ENCODE measurements at regions not wholly inside any gene's neighbourhood (a gene's known extent, or its start where the extent isn't known, plus 50 kb on each side); places are given as distances from the start of the nearest gene placed in this dataset.
"Not testable (repeated sequence)": the region's sequence is repeated elsewhere in the genome, so short reads cannot be mapped to it uniquely, and the experiment has no call there.

DNA sequence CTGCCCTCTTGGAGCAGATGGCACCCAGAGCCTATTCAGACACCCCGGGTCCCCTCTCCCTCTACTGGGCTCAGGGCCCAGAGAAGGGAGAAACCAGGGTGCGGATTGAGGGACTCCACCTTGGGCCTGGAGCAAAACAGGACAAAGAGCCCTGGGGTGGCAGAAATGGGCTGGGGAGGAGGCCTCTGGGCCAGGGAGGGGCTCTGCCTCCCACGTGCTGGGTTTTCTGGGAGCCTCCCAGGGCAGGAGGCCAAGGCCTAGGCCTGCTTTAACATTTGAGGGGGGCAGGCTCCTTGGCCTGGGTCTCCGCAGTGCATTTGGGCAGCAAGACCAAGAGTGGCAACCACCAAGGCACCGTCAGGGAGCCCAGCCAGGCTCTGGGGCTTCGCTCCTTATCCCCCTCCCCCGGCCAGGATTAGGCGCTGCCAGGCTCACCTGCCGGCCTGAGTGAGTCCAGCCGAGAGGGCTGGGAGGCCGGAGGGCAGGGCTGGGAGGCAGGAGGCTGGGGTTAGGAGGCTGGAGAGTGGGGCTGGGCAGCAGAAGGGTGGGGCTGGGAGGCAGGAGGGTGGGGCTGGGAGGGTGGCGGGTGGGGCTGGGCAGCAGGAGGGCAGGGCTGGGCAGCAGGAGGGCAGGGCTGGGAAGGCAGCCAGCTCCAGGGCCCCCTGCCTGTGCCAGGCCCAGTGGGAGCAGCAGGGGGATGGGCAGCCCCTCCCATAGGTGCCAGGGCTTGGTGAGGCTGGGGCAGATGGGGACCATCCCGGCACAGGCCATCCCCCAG, 101.8 kb upstream of the EIF5 start:
- DNase-seq: no peak

DNA sequence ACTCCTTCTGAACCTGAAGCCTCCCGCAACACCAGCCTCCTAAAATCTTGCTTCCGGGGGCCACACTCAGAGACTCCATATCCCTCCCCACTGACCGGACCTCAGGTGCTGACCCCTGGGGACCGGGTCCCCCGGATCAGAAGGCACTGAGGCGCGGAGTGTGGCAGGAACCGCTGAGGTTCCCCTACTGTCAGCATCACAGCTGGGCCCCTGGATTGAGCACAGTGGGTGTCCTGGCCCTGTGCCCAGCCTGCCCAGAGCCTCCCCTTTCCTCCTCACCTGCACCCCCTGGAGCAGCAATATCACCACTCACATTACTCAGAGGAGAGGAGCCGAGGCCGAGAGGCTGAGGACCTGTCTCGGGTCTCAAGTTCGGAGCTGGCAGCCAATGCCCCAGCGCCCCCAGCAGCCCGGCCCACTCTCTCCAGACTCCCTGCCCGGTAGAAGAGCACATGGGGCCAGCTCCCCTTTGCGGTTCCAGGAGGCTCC, 101.2 kb upstream of the EIF5 start:
- DNase-seq: no peak

DNA sequence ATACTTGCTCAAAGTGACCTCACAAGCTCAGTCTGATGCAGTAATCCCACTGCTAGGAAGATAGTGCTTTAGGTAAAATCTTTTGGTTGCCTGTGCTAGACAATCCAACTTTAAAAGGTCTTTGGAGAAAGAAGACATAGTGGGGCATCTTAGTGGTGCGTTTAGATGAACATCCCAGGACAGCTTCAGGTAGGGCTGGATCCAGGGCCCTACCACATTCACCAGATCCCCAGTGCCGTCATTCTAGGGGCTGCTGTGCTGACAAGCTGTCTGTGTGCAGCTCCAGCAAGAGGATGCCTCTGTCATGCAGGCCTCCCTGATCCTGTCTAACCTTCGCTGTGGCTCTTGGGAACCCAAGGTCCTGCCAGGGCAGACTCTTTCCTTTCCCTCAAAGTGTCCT, 100.7 kb upstream of the EIF5 start:
- DNase-seq: no peak

DNA sequence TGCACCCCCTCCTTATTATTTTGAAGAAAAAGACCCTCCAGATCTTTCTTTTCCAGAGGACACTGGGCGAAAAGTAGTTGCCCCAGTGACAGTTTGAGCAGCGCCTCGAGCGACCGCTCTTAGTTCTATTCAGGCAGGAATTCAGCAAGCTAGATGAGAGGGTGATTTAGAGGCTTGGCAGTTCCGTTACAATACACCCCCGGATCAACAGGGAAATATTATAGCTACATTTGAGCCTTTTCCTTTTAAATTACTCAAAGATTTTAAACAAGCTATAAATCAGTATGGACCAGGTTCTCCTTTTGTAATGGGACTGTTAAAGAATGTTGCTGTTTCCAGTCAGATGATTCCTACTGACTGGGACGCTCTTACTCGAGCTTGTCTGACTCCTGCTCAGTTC, 99.2 kb upstream of the EIF5 start:
- DNase-seq: not testable (repeated sequence)

DNA sequence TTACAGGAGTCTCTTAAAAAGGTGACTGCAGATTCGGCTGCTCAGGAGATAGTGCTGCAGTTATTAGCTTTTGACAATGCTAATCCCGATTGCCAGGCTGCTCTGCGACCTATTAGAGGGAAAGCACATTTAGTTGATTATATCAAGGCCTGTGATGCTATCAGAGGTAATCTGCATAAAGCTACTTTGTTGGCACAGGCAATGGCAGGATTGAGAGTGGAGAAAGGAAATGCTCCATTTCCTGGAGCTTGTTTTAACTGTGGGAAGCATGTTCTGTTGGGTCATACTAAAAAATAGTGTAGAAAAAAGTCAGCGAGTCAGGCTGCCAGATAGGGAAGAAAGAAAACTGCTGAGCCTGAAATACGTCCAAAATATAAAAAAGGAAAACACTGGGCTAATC, 98.5 kb upstream of the EIF5 start:
- not testable (repeated sequence) for DNase-seq

DNA sequence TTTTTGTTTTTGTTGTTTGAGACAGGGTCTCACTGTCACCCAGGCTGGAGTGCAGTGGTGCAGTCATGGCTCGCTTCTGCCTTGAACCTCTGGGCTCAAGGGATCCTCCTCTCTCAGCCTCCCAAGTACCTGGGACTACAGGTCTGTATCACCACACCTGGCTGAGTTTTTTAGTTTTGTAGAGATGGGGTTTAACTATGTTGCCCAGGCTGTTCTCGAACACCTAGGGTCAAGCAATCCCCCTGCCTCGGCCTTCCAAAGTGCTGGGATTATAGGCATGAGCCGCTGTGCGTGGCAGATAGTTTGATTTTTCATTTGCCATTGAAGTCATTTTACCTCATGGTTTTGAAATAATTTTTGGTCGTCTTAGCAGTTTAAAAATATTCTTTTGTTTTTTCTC, 94.3 kb upstream of the EIF5 start:
- DNase-seq: no peak

DNA sequence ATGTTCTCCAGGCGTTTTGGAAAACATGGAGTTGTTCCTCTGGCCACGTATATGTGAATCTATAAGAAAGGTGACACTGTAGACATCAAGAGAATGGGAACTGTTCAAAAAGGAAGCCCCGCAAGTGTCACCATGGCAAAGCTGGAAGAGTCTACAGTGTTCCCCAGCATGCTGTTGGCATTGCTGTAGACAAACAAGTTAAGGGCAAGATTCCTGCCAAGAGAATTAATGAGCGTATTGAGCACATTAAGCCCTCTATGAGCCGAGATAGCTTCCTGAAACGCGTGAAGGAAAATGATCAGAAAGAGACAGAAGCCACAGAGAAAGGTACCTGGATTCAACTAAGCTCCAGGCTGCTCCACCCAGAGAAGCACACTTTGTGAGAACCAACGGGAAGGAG, 92.5 kb upstream of the EIF5 start:
- no peak for DNase-seq

DNA sequence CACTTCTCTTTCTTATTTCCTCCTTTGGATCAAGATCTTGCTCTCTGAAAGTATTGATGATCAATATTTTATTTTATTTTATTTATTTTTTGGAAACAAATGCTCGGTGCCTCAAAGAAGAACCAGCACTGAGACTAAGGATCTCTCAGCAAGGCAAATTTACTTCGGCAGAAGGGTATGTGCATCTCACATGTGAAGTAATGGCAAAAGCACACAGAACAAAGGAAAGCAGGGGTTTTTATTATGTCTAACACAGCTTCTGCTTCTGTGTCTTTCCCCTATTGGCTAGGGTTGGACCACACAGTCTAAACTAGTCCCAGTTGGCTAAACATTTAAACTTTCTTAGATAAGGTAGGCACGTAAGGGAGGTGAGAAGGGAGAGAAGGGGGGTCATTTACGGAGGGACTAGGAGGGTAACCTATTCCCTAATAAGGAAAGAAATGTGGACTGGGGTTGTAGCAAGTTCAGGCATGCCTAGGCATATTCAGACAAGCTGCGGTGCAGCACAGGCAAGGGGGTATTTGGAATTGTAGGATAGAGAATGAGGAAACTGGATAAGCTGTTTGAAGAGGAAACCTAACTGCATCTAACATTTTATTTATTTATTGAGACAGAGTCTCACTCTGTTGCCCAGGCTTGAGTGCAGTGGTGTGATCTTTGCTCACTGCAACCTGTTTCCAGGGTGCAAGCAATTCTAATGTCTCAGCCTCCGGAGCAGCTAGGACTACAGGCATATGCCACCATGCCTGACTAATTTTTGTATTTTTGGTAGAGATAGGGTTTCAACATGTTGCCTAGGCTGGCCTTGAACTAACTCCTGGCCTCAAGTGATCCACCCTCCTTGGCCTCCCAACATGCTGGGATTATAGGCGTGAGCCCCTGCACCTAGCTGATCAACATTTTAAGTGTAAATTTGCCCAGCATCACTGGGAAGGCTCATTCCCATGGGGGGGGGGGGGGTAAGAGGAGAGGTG, 90.0 kb upstream of the EIF5 start:
- DNase-seq: no peak

DNA sequence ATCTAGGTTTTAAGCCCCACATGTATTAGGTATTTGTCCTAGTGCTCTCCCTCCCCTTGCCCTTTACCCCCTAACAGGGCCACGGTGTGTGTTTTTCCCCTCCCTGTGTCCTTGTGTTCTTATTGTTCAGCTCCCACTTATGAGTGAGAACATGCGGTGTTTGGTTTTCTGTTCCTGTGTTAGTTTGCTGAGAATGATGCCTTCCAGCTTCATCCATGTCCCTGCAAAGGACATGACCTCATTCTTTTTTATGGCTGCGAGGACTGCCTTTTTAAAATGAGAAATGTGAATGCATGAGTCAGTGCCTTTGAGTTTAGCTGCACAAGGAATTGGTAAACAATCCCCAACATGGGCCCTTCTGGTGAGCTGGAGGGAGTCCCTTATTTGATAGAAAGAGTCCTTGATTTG, 88.4 kb upstream of the EIF5 start:
- not testable (repeated sequence) for DNase-seq

DNA sequence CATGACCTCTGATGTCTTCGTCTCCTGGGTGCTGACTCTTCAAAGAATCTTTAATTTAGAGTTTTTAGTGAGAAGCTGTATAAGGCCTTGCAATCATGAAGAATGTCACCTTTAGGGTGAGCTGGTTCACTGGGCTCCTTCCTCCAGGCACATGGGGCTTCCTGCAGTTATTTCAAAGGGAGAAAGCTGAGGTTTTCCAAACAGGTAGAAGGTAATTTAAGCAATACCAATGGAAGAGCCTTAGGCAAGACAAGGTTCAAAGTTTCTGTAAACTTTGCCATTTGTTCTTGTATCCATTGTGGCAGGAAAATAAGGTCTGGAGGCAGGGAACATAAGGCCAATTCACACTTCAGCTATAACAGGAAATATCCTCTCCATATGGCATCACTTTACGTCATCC, 88.0 kb upstream of the EIF5 start:
- no peak for DNase-seq

DNA sequence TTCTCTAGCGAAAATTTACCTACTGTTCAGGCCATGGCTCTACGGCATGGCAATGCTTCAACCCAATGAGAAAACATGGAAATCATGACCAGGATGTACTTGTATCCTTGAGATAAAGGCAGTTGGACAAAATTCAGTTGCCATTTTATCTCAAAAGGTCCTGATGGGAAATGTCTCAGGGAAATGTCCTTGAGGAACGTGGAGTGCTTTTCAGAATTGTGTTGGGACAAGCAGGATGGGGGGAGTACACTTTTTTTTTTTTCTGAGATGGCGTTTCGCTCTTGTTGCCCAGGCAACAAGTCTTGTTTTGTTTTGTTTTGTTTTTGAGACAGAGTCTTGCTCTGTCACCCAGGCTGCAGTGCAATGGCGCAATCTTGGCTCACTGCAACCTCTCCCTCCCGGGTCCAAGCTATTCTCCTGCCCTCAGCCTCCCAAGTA, 86.8 kb upstream of the EIF5 start:
- no peak for DNase-seq

DNA sequence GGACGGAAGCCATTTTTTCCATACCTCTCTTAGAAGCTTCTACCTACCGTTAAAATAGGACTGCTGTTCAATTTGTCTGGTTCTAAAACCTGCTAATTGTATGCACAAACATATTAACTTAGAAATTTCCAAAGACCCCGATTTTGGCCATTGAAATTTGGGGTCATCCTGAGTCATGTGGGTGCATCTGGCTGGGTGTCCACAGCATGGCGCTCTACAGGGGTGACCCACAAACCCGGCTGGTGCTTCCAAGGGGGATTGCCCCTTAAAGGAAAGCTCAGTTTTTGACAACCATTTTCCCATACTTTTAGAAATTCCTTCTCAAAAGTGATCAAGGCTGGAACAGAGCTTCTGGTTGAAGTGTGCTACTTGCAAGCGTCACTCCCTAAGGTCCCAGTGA, 83.9 kb upstream of the EIF5 start:
- no peak for DNase-seq

DNA sequence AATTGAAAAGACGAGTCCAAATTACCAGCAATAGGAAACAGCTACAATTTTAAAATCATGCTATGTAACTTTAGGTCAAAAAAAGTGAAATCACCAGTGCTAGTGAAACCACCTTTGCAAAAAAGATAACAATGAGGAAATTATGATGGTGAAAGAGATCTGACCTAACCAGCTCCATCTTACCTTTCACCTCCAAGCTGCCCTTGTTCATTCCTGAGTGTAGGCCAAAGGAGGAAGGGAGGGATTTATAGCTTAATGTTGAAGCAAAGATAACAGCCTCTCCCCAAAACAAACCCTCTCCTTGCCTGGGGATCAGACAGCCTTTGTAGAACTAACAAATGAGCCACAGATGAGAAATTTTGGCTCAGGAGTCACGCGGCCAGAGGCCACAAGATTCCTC, 83.2 kb upstream of the EIF5 start:
- no peak for DNase-seq

DNA sequence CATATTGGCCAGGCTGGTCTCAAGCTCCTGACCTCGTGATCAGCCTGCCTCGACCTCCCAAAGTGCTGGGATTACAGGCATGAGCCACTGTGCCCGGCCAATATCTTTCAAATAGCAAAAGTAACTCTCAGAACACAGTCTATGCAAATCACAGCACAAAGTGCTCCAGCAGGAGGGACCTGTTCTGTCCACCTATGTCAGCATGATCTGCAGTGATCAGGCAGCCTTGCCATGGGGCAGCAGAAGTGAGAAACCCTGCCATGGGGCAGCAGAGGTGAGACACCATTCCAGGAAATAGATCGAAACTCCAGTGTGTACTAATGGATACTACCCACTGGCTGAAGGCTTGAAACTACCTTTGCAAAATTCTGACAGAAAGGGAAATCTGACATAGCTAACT, 78.5 kb upstream of the EIF5 start:
- no peak for DNase-seq

DNA sequence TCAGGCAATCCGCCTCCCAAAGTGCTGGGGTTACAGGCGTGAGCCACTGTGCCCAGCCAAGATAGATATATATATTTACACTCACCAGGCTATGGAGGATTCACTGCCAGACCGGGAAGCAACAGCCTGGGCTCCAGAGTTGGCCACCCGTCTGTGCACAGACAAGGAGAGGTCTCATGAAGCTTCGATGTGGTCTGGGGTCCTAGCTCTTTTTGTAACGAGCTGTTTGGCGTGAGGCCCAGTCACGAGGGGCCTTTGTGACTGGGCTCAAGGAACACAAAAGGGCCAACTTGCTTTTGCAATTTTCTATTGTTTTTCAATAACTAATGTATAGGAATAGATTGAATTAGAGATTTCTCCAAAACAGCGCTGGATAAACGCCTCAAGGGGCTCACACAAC, 77.6 kb upstream of the EIF5 start:
- DNase-seq: no peak

DNA sequence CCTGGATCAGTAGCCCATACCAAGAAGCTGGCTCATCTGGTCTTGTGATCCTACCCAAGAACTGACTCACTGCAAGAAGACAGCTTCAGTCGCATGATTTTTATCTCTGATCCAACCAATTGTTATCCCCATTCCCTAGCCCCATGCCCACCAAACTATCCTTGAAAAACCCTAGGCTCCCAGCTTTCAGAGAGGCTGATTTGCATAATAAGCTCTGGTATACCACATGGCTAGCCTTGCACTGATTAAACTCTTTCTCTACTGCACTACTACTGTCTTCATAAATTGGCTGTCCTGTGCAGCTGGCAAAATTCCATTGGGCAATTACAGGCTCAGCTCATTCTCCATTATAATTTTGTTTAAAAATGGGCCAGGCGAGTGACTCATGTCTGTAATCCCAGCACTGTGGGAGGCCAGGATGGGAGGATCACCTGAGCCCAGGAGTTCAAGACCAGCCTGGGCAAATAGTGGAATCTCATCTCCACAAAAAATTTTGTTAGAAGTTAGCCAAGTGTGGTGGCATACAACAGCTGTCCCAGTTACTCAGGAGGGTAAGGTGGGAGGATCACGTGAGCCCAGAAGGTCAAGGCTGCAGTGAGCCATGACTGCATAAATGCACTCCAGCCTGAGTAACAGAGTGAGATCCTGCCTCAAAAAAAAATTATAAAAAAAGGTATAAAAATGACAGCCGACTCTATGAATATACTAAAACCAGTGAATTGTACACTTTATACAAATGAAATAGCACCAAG, 76.7 kb upstream of the EIF5 start:
- no peak for DNase-seq

DNA sequence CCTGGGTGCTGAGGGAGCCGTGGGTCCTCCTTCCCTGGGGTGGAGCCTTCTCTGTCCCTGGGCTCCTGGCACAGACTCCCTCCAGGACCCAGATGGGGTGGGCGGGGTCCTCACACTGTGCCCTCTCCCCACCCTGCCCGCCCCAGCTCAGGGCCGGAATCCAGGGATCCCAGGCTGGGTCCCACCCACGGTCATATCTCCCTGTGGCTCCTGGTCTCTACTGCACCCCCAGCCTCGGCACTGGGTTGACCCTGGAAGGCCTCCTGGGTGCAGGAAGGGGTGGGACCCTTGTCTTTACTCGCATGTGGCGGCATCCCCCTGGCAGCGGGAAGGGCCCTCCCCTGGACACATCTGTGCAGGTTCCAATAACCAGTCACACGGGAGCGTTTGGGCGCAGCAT, 75.8 kb upstream of the EIF5 start:
- DNase-seq: no peak

DNA sequence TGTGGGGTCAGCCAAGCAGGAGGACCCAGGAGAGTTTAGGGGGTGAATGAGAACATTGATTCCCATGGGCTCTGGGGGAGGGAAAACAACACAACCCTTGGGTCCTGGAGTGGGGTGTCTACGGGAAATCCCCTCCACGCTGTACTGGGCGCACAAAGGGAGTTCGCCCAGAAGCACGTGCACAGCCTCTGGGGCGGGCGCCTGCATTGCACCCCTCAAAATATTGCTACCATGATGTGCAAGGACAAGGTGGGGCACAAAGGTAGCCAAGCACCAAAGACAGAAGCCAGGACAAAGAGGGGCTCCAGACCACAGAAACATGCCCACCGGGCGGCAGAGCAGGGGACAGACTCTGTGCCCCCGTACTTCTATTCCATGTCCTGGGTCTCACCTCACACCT, 74.9 kb upstream of the EIF5 start:
- no peak for DNase-seq

DNA sequence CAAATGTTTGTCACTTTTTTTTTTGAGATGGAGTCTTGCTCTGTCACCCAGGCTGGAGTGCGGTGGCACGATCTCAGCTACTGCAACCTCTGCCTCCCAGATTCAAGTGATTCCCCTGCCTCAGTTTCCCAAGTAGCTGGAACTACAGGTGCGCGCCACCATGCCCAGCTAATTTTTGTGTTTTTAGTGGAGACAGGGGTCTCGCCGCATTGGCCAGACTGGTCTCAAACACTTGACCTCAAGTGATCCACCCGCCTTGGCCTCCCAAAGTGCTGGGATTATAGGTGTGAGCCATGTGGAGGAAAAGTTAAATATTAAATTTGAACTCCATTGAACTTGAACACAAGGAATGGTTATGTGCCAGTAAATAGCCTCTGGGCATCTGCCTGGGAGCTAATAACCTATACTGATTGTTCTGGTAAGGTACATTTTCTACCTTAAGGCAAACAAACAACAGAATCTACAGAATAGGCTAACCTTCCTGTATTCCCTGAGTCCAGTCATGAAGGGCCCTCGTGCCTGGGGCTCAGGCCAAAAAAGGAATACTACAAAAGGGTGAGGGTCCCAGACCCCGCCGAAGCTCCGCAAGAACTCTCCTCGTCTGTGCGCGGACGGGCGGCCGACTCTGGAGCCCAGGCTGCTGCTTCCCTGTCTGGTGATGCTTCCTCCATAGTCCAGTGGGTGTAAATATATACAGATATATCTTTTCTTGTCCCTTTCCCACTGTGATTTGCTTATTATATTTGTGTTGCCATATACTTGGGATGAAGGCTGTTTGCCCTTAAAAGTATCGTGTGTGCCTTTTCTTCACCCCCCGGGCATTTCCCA, 74.0 kb upstream of the EIF5 start:
- no peak for DNase-seq

DNA sequence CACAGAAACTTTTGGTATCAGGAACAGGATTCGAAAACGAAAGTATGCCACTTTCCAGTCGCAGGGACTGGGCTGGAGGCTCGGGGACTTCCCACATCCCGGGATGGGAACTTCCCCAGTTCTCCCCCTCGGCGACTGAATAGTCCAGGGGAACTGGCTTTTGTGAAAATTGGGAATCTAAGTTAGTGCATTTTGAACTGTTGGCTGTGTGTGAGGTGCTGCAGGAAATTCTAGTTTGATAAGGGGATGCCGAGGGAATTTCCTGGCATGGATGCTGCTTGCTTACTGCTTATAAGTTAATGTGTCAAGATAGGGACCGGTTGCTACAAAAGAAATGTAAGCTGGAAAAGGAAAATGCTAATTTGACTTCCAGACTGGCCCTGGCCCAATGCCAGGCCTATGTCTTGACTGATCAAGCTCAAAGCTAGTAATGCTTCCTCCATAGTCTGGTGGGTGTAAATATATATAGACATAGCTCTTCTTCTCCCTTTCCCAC, 73.4 kb upstream of the EIF5 start:
- no peak for DNase-seq

DNA sequence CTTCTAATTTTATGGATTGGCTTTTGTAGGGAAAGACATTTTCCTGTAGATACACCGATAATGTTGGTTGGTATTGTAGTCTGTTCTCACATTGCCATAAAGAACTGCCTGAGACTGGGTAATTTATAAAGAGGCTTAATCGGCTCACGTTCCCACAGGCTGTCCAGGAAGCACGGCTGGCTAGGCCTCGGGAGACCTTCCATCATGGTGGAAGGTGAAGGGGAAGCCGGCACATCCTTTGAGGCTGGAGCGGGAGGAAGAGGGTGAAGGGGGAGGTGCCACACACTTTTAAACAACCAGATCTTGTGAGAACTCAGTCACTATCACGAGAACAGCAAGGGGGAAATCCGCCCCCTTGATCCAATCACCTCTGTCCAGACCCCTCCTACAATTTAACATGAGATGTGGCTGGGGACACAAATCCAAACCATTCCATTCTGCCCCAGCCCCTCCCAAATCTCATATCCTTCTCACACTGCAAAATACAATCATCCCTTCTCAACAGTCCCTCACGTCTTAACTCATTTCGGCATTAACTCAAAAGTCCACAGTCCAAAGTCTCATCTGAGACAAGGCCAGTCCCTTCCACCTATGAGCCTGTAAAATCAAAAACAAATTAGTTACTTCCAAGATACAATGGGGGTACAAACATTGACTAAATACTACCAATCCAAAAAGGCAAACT, 66.7 kb upstream of the EIF5 start:
- DNase-seq: no peak

DNA sequence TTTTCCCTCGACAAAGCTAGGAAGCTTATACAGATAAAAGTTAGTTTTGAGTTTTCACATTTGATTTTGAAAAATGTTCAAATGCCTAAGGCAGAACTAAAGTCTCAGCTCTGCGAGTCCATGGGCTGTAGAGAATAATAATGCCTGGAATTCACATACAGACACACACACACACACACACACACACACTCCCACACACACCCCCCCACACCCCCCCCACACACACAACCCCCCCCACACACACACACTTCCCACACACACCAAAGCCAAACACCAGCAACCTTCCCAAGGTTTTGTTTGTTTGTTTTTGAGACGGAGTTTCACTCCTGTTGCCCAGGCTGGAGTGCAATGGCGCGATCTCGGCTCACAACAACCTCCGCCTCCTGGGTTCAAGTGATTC, 62.8 kb upstream of the EIF5 start:
- no peak for DNase-seq

Data from activated CD4-positive, alpha-beta T cell treated with anti-CD3 and anti-CD28 coated beads, Interleukin-2, amount 50 U/mL, for 1 hour (primary cell).